ENCODE measurements at regions not wholly inside any gene's neighbourhood (a gene's known extent, or its start where the extent isn't known, plus 50 kb on each side); places are given as distances from the start of the nearest gene placed in this dataset.

- no peak for DNase-seq
Measured at GRCh38 chr22:27380855-27381254, 420.7 kb downstream of the MN1 start.

- DNase-seq: peak; percentile 31
Measured at GRCh38 chr22:27381552-27381951, 420.0 kb downstream of the MN1 start.

GRCh38 chr22:27381960-27382742 is 419.4 kb downstream of the MN1 start:
- no peak for DNase-seq

- DNase-seq: no peak
Measured at GRCh38 chr22:27382947-27383346, 418.6 kb downstream of the MN1 start.

GRCh38 chr22:27383896-27384295 is 417.7 kb downstream of the MN1 start:
- DNase-seq: no peak

- no peak for DNase-seq
Measured at GRCh38 chr22:27385261-27385998, 416.1 kb downstream of the MN1 start.

GRCh38 chr22:27386186-27386585 is 415.4 kb downstream of the MN1 start:
- no peak for DNase-seq

- no peak for DNase-seq
Measured at GRCh38 chr22:27387561-27387960, 414.0 kb downstream of the MN1 start.

- DNase-seq: no peak
Measured at GRCh38 chr22:27388090-27388600, 413.4 kb downstream of the MN1 start.

GRCh38 chr22:27389727-27390075 is 411.9 kb downstream of the MN1 start:
- no peak for DNase-seq

- DNase-seq: no peak
Measured at GRCh38 chr22:27391092-27391770, 410.3 kb downstream of the MN1 start.

- no peak for DNase-seq
Measured at GRCh38 chr22:27393371-27393770, 408.2 kb downstream of the MN1 start.

- DNase-seq: no peak
Measured at GRCh38 chr22:27394806-27395404, 406.7 kb downstream of the MN1 start.

- no peak for DNase-seq
Measured at GRCh38 chr22:27397036-27397953, 404.3 kb downstream of the MN1 start.

- no peak for DNase-seq
Measured at GRCh38 chr22:27397954-27398342, 403.6 kb downstream of the MN1 start.

- DNase-seq: no peak
Measured at GRCh38 chr22:27399161-27399560, 402.4 kb downstream of the MN1 start.

- DNase-seq: no peak
Measured at GRCh38 chr22:27400811-27401210, 400.7 kb downstream of the MN1 start.

GRCh38 chr22:27401321-27401720 is 400.2 kb downstream of the MN1 start:
- DNase-seq: no peak

GRCh38 chr22:27404441-27404840 is 397.1 kb downstream of the MN1 start:
- no peak for DNase-seq

GRCh38 chr22:27405672-27406388 is 395.7 kb downstream of the MN1 start:
- peak; percentile 27 for DNase-seq

- DNase-seq: no peak
Measured at GRCh38 chr22:27406389-27406861, 395.1 kb downstream of the MN1 start.
